ENCODE measurements at regions not wholly inside any gene's neighbourhood (a gene's known extent, or its start where the extent isn't known, plus 50 kb on each side); places are given as distances from the start of the nearest gene placed in this dataset.

GRCh38 chr6:133610971-133611370, 277.9 kb upstream of the TCF21 start (continued):
- TF ChIP-seq REST (IDR thresholded peaks at IDR 0.05) = no peak
- no peak for TF ChIP-seq HNF4G (IDR thresholded peaks at IDR 0.05)

GRCh38 chr6:133612459-133612858, 276.5 kb upstream of the TCF21 start:
- Histone ChIP-seq H3K27ac (ENCODE audit: low read depth in 1 of 2, low read length in 2 of 2) (no peak overlapping the region), H3K9ac (ENCODE audit: low read depth in 1 of 2, low read length in 2 of 2) (no peak overlapping the region), H3K4me1 (ENCODE audit: control insufficient read depth in 4 of 4, insufficient read depth in 4 of 4, low read length in 3 of 4) (no peaks in the 10 kb centered on the region), H3K27me3 (ENCODE audit: control insufficient read depth in 4 of 4, insufficient read depth in 4 of 4, low read length in 3 of 4) (peaks cover 0 to 7% (median 0%) of the 10 kb centered on the region in 4 donors), H3K4me3 (ENCODE audit: low read depth in 1 of 3, low read length in 3 of 3) (no peak overlapping the region), H3K36me3 (ENCODE audit: control insufficient read depth in 4 of 4, insufficient read depth in 3 of 4, low read depth in 1 of 4, low read length in 3 of 4) (no peaks in the 10 kb centered on the region), H3K9me3 (ENCODE audit: control insufficient read depth in 4 of 4, low read length in 3 of 4) (no peaks in the 10 kb centered on the region)
- DNase-seq (ENCODE audit: low spot score) = no peak
- TF ChIP-seq ZBTB33 (IDR thresholded peaks at IDR 0.05) = no peak
- TF ChIP-seq NR2F2 (IDR thresholded peaks at IDR 0.05) = no peak
- TF ChIP-seq FOXA2 (IDR thresholded peaks at IDR 0.05) = no peak
- no peak for TF ChIP-seq ATF3 (IDR thresholded peaks at IDR 0.05)
- TF ChIP-seq YY1 (IDR thresholded peaks at IDR 0.05) = no peak
- no peak for TF ChIP-seq SP1 (IDR thresholded peaks at IDR 0.05)
- no peak for TF ChIP-seq HNF4G (IDR thresholded peaks at IDR 0.05)
- no peak for TF ChIP-seq MAX (IDR thresholded peaks at IDR 0.05)
- no peak for TF ChIP-seq TAF1 (conservative IDR thresholded peaks at IDR 0.05)
- TF ChIP-seq FOXA1 (IDR thresholded peaks at IDR 0.05) = no peak
- TF ChIP-seq EGR1 (IDR thresholded peaks at IDR 0.05; ENCODE audit: low read depth in 2 of 2) = no peak
- no peak for TF ChIP-seq CTCF (IDR thresholded peaks at IDR 0.05; ENCODE audit: low read depth, low read length, missing input control)
- TF ChIP-seq GABPA (IDR thresholded peaks at IDR 0.05 in 1 of 2, conservative IDR thresholded peaks at IDR 0.05 in 1 of 2) = no peak
- TF ChIP-seq RAD21 (IDR thresholded peaks at IDR 0.05) = no peak
- no peak for TF ChIP-seq REST (IDR thresholded peaks at IDR 0.05)
- TF ChIP-seq RXRA (IDR thresholded peaks at IDR 0.05) = no peak
- TF ChIP-seq JUND (IDR thresholded peaks at IDR 0.05) = no peak
- no peak for TF ChIP-seq HNF4A (conservative IDR thresholded peaks at IDR 0.05)
